Thymus (tissue), 11 donors: ENCODE measurements at regions not wholly inside any gene's neighbourhood (a gene's known extent, or its start where the extent isn't known, plus 50 kb on each side); places are given as distances from the start of the nearest gene placed in this dataset.

ENCODE experiments used
- DNase-seq, 9 donors: peaks; one replicate each; pipeline ENCODE4 v3.0.0-alpha.2; 2013; ENCODE audit warnings: low spot score in 9 of 9, low read depth in 6 of 9, missing footprints in 1 of 9
- H3K27ac ChIP-seq, 2 donors: one replicate each; pipeline ENCODE4 v1.5.1; 2013; ENCODE audit warnings: control low read depth in 1 of 2, low read depth in 1 of 2, low read length in 1 of 2, mild to moderate bottlenecking in 1 of 2, moderate library complexity in 1 of 2
- H3K27me3 ChIP-seq, 2 donors: one replicate each; pipeline ENCODE4 v1.5.1; 2013; ENCODE audit warnings: low read length in 1 of 2; ENCODE audit not compliant: control insufficient read depth in 2 of 2, insufficient read depth in 1 of 2
- H3K36me3 ChIP-seq, 2 donors: one replicate each; pipeline ENCODE4 v1.5.1; 2013; ENCODE audit warnings: low read length in 1 of 2, mild to moderate bottlenecking in 1 of 2, moderate library complexity in 1 of 2; ENCODE audit not compliant: control insufficient read depth in 2 of 2, insufficient read depth in 2 of 2
- H3K4me1 ChIP-seq, 2 donors: one replicate each; pipeline ENCODE4 v1.5.1; 2013; ENCODE audit warnings: low read length in 2 of 2; ENCODE audit not compliant: control insufficient read depth in 2 of 2, insufficient read depth in 2 of 2
- H3K4me3 ChIP-seq, 2 donors: one replicate each; pipeline ENCODE4 v1.5.1; 2013; ENCODE audit warnings: low read length in 2 of 2, control low read depth in 1 of 2, mild to moderate bottlenecking in 1 of 2
- H3K9me3 ChIP-seq, 2 donors: one replicate each; pipeline ENCODE4 v1.5.1; 2013; ENCODE audit warnings: low read length in 1 of 2, mild to moderate bottlenecking in 1 of 2; ENCODE audit not compliant: control insufficient read depth in 2 of 2, insufficient read depth in 1 of 2
- WGBS: extraction: QIAGEN DNeasy Blood & Tissue Kit; methylation state at CpG from one replicate; pipeline ENCODE4 v1.1.7; 2013; 5-methylcytosine and 5-hydroxymethylcytosine counted together
- donor health status: healthy.

DNA sequence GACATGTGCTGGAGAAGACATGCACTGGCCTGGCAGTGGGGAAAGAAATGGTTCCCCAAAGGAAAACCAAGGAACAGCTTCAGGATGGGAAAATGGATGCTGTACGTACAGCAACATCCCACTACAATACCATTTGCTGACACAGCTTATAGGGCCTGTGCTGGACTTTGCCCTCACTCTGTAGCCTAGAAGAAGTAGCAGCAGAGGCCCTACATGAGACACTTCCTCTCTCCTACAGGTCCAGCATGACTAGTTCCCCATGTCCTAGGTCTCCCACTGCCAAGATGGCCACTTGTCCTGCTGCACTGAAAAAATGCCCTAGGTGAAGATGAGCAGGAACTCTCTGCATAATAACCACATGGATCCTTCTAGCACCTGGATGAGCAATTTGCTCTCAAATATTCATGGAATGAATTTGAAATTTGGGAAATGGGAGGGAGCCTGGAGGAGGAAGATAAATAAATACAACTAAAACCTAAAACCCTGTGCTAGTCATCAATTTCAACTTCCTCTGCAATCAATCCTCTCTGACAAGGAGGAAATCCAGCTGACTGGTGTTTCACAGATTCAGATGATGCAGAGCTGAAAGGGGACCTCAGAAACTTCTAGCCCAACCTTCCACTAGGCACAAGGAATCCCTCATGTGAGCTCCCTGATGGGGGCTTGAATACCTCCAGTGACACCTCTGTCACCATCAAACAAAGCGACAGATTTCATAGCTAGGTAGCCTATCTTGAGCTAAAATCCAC is 514.3 kb upstream of the PPP2R3A start:
- H3K27me3 ChIP-seq, result no peaks in the 10 kb centered on the region
- no peaks in the 10 kb centered on the region for H3K9me3 ChIP-seq
- no peak for DNase-seq
- H3K4me1 ChIP-seq, result no peaks in the 10 kb centered on the region
- H3K36me3 ChIP-seq, result no peaks in the 10 kb centered on the region
- H3K27ac ChIP-seq, result no peak overlapping the region
- no peak overlapping the region for H3K4me3 ChIP-seq
- 94% methylated on average over 2 of the region's 2 CpGs for WGBS

DNA sequence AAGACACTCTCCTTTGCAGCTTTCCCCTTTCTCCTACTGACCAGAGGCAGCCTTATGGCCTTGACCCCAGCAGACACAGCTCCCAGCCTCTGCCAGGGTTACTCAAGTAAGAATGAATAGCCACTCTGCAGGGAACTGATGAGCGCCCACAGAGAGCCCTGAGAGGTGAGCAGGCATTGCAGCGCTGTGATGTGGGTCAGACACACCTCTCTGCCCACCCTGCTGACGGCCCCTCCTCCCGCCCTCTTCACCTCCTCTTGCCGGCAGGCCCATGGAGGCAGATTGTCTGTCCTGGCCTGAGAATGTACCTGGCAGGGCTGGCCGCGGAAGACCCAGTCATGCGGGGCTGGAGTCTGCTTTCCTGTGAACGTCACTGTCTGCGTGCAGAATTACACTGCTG is 512.6 kb upstream of the PPP2R3A start:
- Histone ChIP-seq H3K9me3 (no peaks in the 10 kb centered on the region), H3K36me3 (no peaks in the 10 kb centered on the region), H3K27me3 (no peaks in the 10 kb centered on the region), H3K4me1 (no peaks in the 10 kb centered on the region), H3K4me3 (no peak overlapping the region), H3K27ac (no peak overlapping the region)
- DNase-seq, result no peak
- 97% methylated on average over 10 of the region's 10 CpGs for WGBS

DNA sequence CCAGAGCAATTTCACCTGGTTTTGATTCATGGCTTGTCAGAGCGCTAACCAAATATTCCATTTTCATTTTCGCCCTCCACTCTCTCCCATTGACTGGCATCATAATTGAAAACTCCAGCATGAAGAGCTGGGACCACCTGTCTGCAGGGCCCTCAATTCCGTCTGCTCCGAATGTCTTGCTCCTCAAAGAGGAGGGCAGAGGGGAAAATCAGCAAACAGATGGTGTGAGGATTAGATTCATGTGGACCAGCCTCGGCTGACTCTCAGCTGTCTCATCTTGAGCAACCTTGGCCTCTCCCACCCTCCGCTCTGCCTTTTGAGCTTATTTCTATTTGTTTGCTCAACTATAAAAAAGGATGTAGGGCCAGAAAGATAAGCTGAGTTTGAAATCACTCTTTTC is 512.2 kb upstream of the PPP2R3A start:
- H3K27me3 ChIP-seq, result no peaks in the 10 kb centered on the region
- WGBS, result 97% methylated on average over 6 of the region's 6 CpGs
- no peak overlapping the region for H3K27ac ChIP-seq
- no peak overlapping the region for H3K4me3 ChIP-seq
- no peaks in the 10 kb centered on the region for H3K4me1 ChIP-seq
- H3K36me3 ChIP-seq, result no peaks in the 10 kb centered on the region
- no peaks in the 10 kb centered on the region for H3K9me3 ChIP-seq
- no peak for DNase-seq

DNA sequence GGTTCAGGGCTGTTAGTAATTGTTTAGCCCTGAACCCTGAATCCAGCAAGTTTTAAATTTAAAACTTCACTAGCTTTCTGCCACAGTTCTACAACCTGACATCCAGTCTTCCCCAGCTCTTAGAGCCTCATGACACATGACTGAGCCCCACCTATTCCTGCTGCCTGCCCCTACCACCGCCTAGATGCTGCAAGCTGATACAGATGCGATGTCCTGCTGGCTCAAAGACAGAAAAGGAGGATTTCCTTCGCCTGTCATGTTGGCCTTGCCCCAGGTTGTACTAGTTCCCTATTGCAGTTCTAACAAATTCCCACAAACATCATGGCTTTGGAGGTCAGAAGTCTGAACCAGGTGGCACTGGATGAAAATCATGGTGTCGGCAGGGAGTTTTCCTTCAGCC is 510.6 kb upstream of the PPP2R3A start:
- H3K36me3 ChIP-seq, result no peaks in the 10 kb centered on the region
- H3K27me3 ChIP-seq, result no peaks in the 10 kb centered on the region
- no peak overlapping the region for H3K27ac ChIP-seq
- DNase-seq, result no peak
- no peaks in the 10 kb centered on the region for H3K9me3 ChIP-seq
- no peak overlapping the region for H3K4me3 ChIP-seq
- H3K4me1 ChIP-seq, result no peaks in the 10 kb centered on the region
- WGBS, result 76% methylated on average over 4 of the region's 4 CpGs

DNA sequence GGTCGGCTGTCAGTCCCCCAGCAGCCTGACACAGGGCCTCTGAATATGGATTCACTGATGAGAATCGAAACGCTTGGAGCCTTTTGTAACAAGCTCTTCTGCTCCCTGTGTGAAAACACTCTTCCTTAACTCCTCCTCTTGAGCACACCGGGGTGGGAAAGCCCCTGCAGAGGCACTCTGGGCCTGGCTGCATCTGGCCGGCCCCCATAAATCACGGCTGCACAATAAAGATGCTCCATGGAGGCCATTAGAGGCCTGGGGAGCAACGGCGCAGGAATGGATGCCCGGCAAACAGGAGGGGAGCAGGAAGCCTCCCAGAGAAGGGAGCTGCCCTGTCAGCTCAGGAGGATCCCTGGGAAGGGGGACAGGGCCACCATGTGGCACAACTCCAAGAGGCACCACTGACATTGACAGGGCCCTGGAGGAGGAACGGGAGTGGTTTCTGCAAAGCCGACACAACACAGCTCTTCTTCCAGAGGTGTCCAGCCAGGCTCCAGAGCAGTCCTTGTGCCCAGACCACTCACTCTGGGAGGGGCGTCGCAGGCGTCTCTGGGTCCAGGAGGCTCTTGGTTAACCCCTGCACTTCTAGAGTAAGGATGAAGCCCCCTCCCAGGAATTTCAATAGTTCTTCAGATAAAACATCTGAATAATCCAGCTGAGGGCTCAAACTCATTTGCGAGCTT is 509.3 kb upstream of the PPP2R3A start:
- Histone ChIP-seq H3K27ac (no peak overlapping the region), H3K4me1 (no peaks in the 10 kb centered on the region), H3K36me3 (no peaks in the 10 kb centered on the region), H3K27me3 (no peaks in the 10 kb centered on the region), H3K4me3 (no peak overlapping the region), H3K9me3 (no peaks in the 10 kb centered on the region)
- 78% methylated on average over 15 of the region's 15 CpGs for WGBS
- DNase-seq, result no peak

DNA sequence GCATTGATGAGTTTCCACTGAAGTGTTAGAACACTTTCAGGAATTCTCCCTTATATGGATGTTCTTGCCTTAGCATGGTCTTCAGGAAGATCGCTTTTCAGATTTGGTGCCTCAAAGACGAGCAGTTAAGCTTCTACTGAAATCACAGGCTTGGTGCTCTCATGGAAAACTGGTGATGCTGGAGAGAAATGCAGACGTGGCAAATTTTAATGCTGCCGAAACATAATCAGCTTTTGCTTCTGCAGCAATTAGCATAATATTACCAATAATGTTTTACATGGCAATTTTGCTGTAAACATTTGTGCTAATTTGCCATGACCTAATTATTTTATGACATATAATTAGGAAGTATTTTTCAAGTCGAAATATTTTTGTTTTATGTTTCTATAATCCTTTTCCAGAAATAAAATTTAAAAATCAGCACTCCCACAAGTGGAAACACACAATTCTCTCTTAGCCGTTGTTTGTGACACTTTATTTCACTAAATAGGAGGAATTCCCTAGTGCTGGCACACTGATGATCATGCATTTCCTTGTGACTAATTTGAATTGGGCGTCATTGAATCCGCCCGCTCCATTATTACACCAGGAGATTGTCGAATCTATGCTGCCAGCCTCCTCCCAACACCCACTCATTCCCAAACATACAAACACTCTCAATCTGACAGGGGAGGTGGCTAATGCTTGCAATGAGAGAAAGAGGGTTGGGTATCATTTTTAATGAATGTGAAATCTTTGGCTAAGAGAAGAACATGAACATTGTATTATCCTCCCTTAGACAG is 506.8 kb upstream of the PPP2R3A start:
- no peak for DNase-seq
- H3K4me1 ChIP-seq, result no peaks in the 10 kb centered on the region
- no peaks in the 10 kb centered on the region for H3K27me3 ChIP-seq
- no peak overlapping the region for H3K4me3 ChIP-seq
- no peaks in the 10 kb centered on the region for H3K9me3 ChIP-seq
- no peaks in the 10 kb centered on the region for H3K36me3 ChIP-seq
- WGBS, result 84% methylated on average over 10 of the region's 10 CpGs
- no peak overlapping the region for H3K27ac ChIP-seq

DNA sequence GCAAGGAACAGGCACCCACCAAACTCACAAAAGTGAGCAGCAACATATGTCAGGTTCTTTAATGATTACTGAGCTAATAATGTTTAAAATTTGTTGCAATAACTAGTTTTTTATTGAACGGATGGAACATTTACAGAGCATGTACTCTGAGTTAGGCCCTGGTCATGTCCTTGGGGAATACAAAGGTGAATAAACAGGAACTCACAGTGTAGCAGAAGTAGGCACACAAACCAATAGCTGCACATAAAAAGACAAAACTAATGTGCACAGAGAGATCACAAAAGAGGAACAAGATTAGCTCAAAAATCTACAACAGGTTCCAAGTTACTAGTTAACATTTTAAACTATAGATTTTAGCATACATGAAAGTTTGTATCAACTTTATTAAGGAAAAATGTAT is 505.3 kb upstream of the PPP2R3A start:
- no peaks in the 10 kb centered on the region for H3K4me1 ChIP-seq
- H3K27ac ChIP-seq, result no peak overlapping the region
- no peaks in the 10 kb centered on the region for H3K9me3 ChIP-seq
- no peak for DNase-seq
- H3K27me3 ChIP-seq, result no peaks in the 10 kb centered on the region
- H3K4me3 ChIP-seq, result no peak overlapping the region
- WGBS, result 87% methylated on average over 1 of the region's 1 CpG
- no peaks in the 10 kb centered on the region for H3K36me3 ChIP-seq

DNA sequence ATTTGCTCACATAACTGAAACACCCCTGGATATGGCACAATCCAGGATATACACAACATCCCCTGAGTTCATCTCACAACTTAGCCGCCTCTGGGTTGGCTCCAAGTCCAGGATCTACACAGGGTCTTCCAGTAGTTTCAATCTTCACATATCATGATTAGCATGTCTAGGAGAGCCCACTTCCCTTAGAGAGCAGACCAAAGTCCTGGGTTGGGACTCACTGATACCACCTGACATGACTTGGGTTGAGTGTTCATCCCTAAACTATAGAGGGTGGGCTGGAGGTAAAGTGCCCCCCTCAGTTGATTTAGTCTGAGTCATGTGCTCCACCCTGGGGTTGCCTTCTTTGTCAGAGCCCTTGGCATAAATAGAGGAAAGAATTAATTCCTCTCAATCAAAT is 493.6 kb upstream of the PPP2R3A start:
- H3K4me3 ChIP-seq, result no peak overlapping the region
- WGBS, result 95% methylated on average over 1 of the region's 1 CpG
- no peak for DNase-seq

DNA sequence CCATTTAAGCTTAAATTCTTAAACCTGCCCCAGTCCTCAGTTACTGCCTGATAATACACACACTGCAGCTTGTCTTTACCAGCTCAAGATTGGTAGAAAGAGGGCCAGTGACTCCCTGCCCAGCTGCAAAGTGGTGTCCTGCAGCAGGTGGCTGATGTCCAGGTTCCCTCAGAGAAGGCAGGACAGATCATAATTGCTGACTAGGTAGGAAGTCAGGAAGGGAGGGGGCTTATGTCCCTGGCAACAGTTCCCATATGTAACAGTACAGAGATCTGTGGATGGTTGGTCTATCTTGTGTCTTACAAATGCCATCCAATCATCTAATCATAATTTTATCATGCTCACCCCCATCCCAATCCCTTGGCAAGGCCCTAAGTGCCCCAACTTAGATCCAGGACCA is 492.1 kb upstream of the PPP2R3A start:
- Histone ChIP-seq H3K4me3 (no peak overlapping the region), H3K36me3 (no peaks in the 10 kb centered on the region)
- no peak for DNase-seq

More for the DNA sequence above, 493.6 kb upstream of the PPP2R3A start:
- Histone ChIP-seq H3K9me3 (no peaks in the 10 kb centered on the region), H3K27me3 (no peaks in the 10 kb centered on the region), H3K27ac (no peak overlapping the region), H3K36me3 (no peaks in the 10 kb centered on the region), H3K4me1 (no peaks in the 10 kb centered on the region)

More for the DNA sequence above, 492.1 kb upstream of the PPP2R3A start:
- Histone ChIP-seq H3K27me3 (no peaks in the 10 kb centered on the region), H3K27ac (no peak overlapping the region), H3K9me3 (no peaks in the 10 kb centered on the region), H3K4me1 (no peaks in the 10 kb centered on the region)
